PC-3 (cell line): ENCODE measurements at regions not wholly inside any gene's neighbourhood (a gene's known extent, or its start where the extent isn't known, plus 50 kb on each side); places are given as distances from the start of the nearest gene placed in this dataset.

Experiments used
- ATAC-seq: fragments of 200-7000 bp; cut with Tn5 transposase; 2 replicates; pipeline ENCODE4 v1.9.1; 2020; ENCODE audit warnings: mild to moderate bottlenecking, moderate library complexity
- BruUV-seq: library from RNA; stranded (reverse); fragments of 400-500 nt; replicated peaks from 2 replicates; lab custom pipeline; 2021; lab: Mats Ljungman, UMichigan
- CTCF ChIA-PET: fragments of 300-600 bp; sonication (Branson Sonifier 250); formaldehyde crosslinking; loops from one replicate; lab custom pipeline; 2022; ENCODE audit warnings: antibody characterized with exemption; lab: Charles Lee
- POLR2A ChIA-PET: fragments of 300-600 bp; sonication (Branson Sonifier 250); formaldehyde crosslinking; loops from one replicate; lab custom pipeline; 2022; ENCODE audit warnings: antibody characterized with exemption; ENCODE audit not compliant: unreplicated experiment; lab: Charles Lee
- DNase-seq: peaks from one replicate; pipeline ENCODE4 v3.0.0-alpha.2; 2015
- H2AFZ ChIP-seq: fragments of 300-600 bp; sonication (generic); 2 replicates; pipeline ENCODE4 v1.6.0; 2016; ENCODE audit warnings: antibody characterized with exemption, low read length
- H3F3A ChIP-seq: fragments of 300-600 bp; sonication (generic); one replicate; pipeline ENCODE4 v1.6.0; 2017; ENCODE audit warnings: antibody characterized with exemption, low read length, control low read depth, mild to moderate bottlenecking; ENCODE audit not compliant: unreplicated experiment
- H3K27ac ChIP-seq: fragments of 300-600 bp; sonication (generic); 2 replicates; pipeline ENCODE4 v1.5.1; 2016; ENCODE audit warnings: mild to moderate bottlenecking, low read length
- H3K27me3 ChIP-seq: fragments of 300-600 bp; sonication (generic); 2 replicates; pipeline ENCODE4 v1.6.1; 2016; ENCODE audit warnings: low read length, mixed read lengths
- H3K36me3 ChIP-seq: fragments of 300-600 bp; sonication (generic); 2 replicates; pipeline ENCODE4 v1.6.1; 2016; ENCODE audit warnings: low read depth, mixed run types, low read length, mixed read lengths
- H3K4me1 ChIP-seq: fragments of 300-600 bp; sonication (generic); 2 replicates; pipeline ENCODE4 v1.5.1; 2016; ENCODE audit warnings: low read length; ENCODE audit not compliant: insufficient read depth
- H3K4me2 ChIP-seq: fragments of 300-600 bp; sonication (generic); 2 replicates; pipeline ENCODE4 v1.6.0; 2016; ENCODE audit warnings: low read length
- H3K4me3 ChIP-seq: fragments of 300-600 bp; sonication (generic); 2 replicates; pipeline ENCODE4 v1.5.1; 2016; ENCODE audit warnings: mild to moderate bottlenecking, low read length, mixed read lengths
- H3K79me2 ChIP-seq: fragments of 300-600 bp; sonication (generic); 2 replicates; pipeline ENCODE4 v1.6.1; 2017; ENCODE audit warnings: low read length, mixed read lengths
- H3K9ac ChIP-seq: fragments of 300-600 bp; sonication (generic); 2 replicates; pipeline ENCODE4 v1.6.0; 2016; ENCODE audit warnings: mild to moderate bottlenecking, low read length
- H3K9me2 ChIP-seq: fragments of 300-600 bp; sonication (generic); replicated peaks from 2 replicates; pipeline ENCODE4 v1.6.1; 2016; ENCODE audit warnings: mixed run types, low read length, mixed read lengths
- H3K9me3 ChIP-seq: fragments of 300-600 bp; sonication (generic); 2 replicates; pipeline ENCODE4 v1.6.1; 2016; ENCODE audit warnings: low read length, mixed read lengths
- H4K20me1 ChIP-seq: fragments of 300-600 bp; sonication (generic); 2 replicates; pipeline ENCODE4 v1.6.1; 2016; ENCODE audit warnings: low read length, mixed read lengths
- EZH2 ChIP-seq: fragments of 300-600 bp; sonication (generic); IDR thresholded peaks from one replicate; pipeline ENCODE4 v1.6.1; 2017; ENCODE audit warnings: antibody characterized with exemption, mild to moderate bottlenecking, low read length; ENCODE audit not compliant: unreplicated experiment
- EZH2phosphoT487 ChIP-seq: fragments of 300-600 bp; sonication (generic); IDR thresholded peaks from 2 replicates; pipeline ENCODE4 v1.6.1; 2018; ENCODE audit warnings: mild to moderate bottlenecking, antibody characterized with exemption, low read length, borderline replicate concordance
- intact Hi-C: fragments of 100-400 bp; cut with micrococcal nuclease; formaldehyde crosslinking; loops from 2 replicates; pipeline ENCODE4 v1.9.0; 2023
- TF ChIP-seq, protein P1 (sequence below): fragments of 300-600 bp; sonication (generic); conservative IDR thresholded peaks from 2 replicates; pipeline ENCODE4 v1.5.1; 2017; ENCODE audit warnings: antibody characterized with exemption, low read depth, mild to moderate bottlenecking, low read length

DNA sequence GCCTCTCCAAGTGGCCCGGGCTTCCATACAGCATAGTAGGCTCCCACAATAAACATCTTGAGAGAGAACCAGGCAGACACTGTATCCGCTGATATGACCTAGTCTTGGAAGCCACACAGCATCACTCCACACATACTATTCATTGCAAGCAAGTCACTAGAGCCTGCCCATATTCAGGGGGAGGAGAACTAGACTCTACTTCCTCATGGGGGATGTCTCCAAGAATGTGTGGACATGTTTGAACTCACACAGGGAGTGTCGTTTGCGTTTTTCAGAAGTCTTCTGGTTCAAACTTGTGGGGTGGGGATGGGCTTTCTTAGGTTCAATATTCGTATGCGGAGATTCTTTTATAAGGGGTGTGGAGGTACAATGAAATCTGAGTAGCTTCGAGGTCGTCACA lies 232.6 kb upstream of the HABP2 start:
- POLR2A ChIA-PET, result no interaction called here
- Histone ChIP-seq H4K20me1 (no peaks in the 10 kb centered on the region), H3F3A (no peaks in the 10 kb centered on the region), H3K27ac (no peak overlapping the region), H3K4me3 (no peak overlapping the region), H3K36me3 (no peaks in the 10 kb centered on the region), H3K9me3 (no peaks in the 10 kb centered on the region), H2AFZ (no peak overlapping the region), H3K4me2 (no peak overlapping the region), H3K4me1 (peaks cover 4% of the 10 kb centered on the region), H3K79me2 (no peaks in the 10 kb centered on the region), H3K27me3 (no peaks in the 10 kb centered on the region), H3K9me2 (no peaks in the 10 kb centered on the region), H3K9ac (no peak overlapping the region)
- no TSS peak for BruUV-seq
- TF ChIP-seq, protein P1, sequence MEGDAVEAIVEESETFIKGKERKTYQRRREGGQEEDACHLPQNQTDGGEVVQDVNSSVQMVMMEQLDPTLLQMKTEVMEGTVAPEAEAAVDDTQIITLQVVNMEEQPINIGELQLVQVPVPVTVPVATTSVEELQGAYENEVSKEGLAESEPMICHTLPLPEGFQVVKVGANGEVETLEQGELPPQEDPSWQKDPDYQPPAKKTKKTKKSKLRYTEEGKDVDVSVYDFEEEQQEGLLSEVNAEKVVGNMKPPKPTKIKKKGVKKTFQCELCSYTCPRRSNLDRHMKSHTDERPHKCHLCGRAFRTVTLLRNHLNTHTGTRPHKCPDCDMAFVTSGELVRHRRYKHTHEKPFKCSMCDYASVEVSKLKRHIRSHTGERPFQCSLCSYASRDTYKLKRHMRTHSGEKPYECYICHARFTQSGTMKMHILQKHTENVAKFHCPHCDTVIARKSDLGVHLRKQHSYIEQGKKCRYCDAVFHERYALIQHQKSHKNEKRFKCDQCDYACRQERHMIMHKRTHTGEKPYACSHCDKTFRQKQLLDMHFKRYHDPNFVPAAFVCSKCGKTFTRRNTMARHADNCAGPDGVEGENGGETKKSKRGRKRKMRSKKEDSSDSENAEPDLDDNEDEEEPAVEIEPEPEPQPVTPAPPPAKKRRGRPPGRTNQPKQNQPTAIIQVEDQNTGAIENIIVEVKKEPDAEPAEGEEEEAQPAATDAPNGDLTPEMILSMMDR, result no peak
- no peak for TF ChIP-seq EZH2phosphoT487
- TF ChIP-seq EZH2, result no peak
- intact Hi-C loops, result no loop called here
- no peak for ATAC-seq
- DNase-seq, result no peak
- CTCF ChIA-PET, result no interaction called here

DNA sequence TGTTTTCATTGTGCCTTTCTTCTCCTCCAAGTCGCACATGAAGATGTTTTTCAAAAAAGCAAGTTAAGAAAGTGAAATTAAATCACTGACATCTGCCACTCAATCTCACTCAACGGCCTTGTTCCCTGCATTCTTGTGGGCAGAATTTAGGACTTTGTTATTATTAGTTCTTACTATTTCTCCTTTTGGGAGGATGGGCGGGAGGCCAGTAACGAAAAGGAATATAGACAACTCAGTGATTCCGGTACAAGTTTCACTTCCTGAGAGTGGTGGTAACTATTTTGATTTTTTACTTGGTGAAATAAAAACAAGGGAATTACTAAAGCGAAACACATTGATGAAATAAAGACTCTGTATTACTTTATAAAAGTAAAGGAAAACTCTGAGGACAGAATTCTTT lies 231.9 kb upstream of the HABP2 start:
- POLR2A ChIA-PET, result no interaction called here
- Histone ChIP-seq H3K4me2 (no peak overlapping the region), H3K9me3 (no peaks in the 10 kb centered on the region)

DNA sequence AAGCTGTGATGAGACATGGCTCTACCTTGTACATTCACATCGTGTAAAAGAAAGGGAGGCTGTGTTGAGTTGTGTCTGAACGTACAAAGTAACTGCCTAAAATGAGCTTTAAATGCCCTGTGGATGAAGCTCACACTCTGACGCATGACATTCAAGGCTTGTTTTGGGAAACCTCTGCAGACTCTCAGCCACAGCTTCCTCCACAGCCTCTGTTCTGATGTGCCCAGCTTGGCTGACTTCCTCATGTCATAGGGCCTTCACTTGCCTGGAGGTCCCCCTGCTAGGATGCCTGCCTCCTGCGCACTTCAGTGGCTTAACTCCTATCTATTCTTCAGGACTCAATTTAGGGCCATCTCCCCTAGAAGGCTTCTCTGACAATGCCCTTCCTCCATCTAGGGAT lies 230.0 kb upstream of the HABP2 start:
- intact Hi-C loops, result no loop called here
- Histone ChIP-seq H3K4me3 (no peak overlapping the region), H3F3A (no peaks in the 10 kb centered on the region), H3K4me1 (peaks cover 22% of the 10 kb centered on the region), H3K27ac (no peak overlapping the region), H3K79me2 (no peaks in the 10 kb centered on the region), H3K9ac (no peak overlapping the region), H3K9me3 (no peaks in the 10 kb centered on the region), H2AFZ (no peak overlapping the region), H3K27me3 (no peaks in the 10 kb centered on the region), H3K9me2 (no peaks in the 10 kb centered on the region), H4K20me1 (no peaks in the 10 kb centered on the region), H3K4me2 (no peak overlapping the region), H3K36me3 (no peaks in the 10 kb centered on the region)
- no peak for ATAC-seq
- POLR2A ChIA-PET, result no interaction called here
- DNase-seq, result no peak
- CTCF ChIA-PET, result no interaction called here
- no TSS peak for BruUV-seq
- TF ChIP-seq, protein P1, result no peak
- no peak for TF ChIP-seq EZH2phosphoT487
- no peak for TF ChIP-seq EZH2

More for the DNA sequence above, 231.9 kb upstream of the HABP2 start:
- H3K9ac ChIP-seq, result no peak overlapping the region
- H3K4me3 ChIP-seq, result no peak overlapping the region
- ATAC-seq, result no peak
- no peak overlapping the region for H2AFZ ChIP-seq
- H3K27me3 ChIP-seq, result no peaks in the 10 kb centered on the region
- H3K9me2 ChIP-seq, result no peaks in the 10 kb centered on the region
- no peak overlapping the region for H3K27ac ChIP-seq
- CTCF ChIA-PET, result no interaction called here
- H3F3A ChIP-seq, result no peaks in the 10 kb centered on the region
- no peaks in the 10 kb centered on the region for H3K36me3 ChIP-seq
- H3K79me2 ChIP-seq, result no peaks in the 10 kb centered on the region
- no TSS peak for BruUV-seq
- TF ChIP-seq EZH2phosphoT487, result no peak
- TF ChIP-seq, protein P1, result no peak
- no peak for TF ChIP-seq EZH2
- intact Hi-C loops, result no loop called here
- no peak for DNase-seq
- no peaks in the 10 kb centered on the region for H4K20me1 ChIP-seq
- peaks cover 11% of the 10 kb centered on the region for H3K4me1 ChIP-seq
